ENCODE measurements at regions not wholly inside any gene's neighbourhood (a gene's known extent, or its start where the extent isn't known, plus 50 kb on each side); places are given as distances from the start of the nearest gene placed in this dataset.
"Not testable (repeated sequence)": the region's sequence is repeated elsewhere in the genome, so short reads cannot be mapped to it uniquely, and the experiment has no call there.

- not testable (repeated sequence) for DNase-seq (ENCODE audit: low read depth in 2 of 2)
Observed at GRCh38 chr6:120930500-120930899, 403.8 kb downstream of the TBC1D32 start.

DNA sequence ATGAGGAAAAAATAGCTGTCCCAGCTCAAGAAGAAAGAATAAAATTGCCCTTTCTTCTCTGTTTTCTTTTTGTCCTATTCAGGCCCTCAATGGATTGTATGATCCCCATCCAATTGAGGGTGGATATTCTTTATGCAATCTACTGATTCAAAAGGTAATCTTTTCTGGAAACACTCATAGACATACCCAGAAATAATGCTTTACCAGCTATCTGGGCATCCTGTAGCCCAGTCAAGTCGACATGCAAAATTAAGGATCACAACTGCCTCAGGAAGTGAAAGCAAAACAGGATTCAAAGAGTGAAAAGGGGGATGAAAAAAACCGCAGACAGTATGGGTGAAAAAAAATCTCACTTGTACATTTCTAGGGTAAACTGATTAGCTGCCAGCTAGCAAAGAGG lies 410.1 kb downstream of the TBC1D32 start:
- DNase-seq (ENCODE audit: low read depth in 2 of 2), result no peak

DNA sequence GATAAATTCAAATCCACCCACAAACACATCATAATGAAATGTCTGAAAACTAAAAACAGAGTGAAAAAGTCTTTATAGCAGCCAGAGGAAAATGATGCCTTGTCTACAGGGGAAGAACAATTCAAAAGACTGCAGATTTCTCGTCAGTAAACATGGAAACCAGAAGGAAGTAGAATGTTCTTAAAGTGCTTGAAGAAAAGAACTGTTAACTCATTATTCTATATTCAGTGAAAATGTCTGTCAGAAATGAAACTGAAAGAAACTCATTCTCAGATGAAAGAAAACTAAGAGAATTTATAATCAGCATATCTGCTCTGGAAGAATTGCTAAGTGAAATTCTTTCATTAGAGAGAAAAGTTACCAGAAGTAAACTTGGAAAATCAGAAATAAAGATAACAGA lies 416.1 kb downstream of the TBC1D32 start:
- no peak for DNase-seq (ENCODE audit: low read depth in 2 of 2)

GRCh38 chr6:120916844-120917243 lies 417.4 kb downstream of the TBC1D32 start:
- no peak for DNase-seq (ENCODE audit: low read depth in 2 of 2)

- DNase-seq (ENCODE audit: low read depth in 2 of 2), result no peak
Observed at GRCh38 chr6:120913486-120913885, 420.8 kb downstream of the TBC1D32 start.

GRCh38 chr6:120908767-120909166 lies 425.5 kb downstream of the TBC1D32 start:
- DNase-seq (ENCODE audit: low read depth in 2 of 2), result no peak

DNA sequence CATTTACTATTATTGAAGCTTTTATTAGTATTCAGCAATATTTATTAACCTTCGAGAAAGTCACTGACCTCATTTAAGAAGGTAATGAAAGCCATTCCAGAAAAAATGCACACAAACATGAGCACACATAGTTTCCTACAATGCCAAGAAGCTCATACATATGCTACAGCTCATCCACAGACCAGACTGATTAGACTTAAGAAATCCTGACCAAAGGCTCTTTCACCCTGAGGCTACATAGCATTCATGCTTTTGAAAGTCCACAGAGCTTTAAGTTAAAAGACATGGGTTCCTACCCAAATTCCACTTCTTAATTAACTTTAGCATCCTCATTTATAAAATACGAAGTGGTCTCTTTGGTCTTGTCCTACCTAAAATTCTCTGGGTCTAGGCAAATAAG lies 430.4 kb downstream of the TBC1D32 start:
- no peak for DNase-seq (ENCODE audit: low read depth in 2 of 2)

DNA sequence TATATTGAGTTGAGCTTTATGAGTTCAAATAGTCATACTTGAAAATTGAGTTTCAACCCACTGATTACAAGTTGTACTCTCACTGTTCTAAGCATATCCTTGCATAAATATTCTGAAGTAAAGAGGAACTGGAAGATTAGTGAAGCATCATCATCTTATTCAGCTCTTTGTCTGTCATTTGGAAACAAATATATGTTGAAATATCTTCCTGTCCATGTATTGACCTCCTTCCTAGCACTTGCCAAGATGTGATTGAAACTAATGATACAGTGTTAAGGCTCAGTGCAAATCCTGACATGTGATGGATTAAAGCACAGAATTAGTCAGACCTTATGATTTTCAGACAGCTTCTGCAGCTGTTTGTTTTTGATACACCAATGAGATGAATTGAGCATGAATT lies 434.3 kb downstream of the TBC1D32 start:
- DNase-seq (ENCODE audit: low read depth in 2 of 2), result no peak

GRCh38 chr6:120894077-120894476 lies 440.2 kb downstream of the TBC1D32 start:
- no peak for DNase-seq (ENCODE audit: low read depth in 2 of 2)

DNA sequence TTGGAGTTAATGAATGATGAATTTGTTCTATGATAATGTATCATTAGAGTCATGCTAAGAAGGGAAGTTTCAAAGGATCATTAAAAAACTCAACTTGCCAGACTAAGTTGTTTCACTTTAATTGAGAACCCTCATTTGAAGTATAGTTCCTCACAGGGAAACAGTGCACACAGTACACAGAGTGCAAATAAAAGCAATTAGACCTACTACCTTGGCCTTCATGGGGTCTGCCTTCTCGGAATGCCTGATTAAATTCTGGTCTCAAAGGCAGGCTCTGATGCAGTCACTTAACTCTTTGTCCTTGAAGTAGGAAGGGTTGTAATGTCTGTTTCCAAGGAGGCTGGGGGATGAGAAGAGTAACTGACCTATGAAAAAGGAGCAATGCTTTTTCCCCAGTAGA lies 457.3 kb downstream of the TBC1D32 start:
- no peak for DNase-seq (ENCODE audit: low read depth in 2 of 2)

GRCh38 chr6:120876424-120876823 lies 457.9 kb downstream of the TBC1D32 start:
- no peak for DNase-seq (ENCODE audit: low read depth in 2 of 2)

GRCh38 chr6:120875900-120876299 lies 458.4 kb downstream of the TBC1D32 start:
- no peak for DNase-seq (ENCODE audit: low read depth in 2 of 2)

DNA sequence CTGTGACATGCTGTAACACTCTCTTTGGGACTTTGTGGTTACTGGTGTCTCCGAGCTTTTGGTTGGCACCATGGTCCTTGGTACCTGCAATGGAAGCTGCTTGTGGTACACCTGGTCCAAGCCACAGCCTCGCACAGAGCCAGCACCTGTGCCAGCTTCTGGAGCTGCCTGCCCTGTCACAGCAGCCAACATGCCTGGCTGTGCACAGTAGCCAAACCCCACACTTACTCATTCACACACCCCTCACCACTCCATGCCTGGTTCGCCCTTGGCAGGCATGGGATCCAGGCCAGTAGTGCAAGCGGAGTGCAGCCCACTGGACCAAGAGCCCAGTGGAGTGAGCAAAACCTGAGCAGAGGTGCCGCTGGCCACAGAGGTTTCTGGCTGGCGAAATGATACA lies 459.9 kb downstream of the TBC1D32 start:
- DNase-seq (ENCODE audit: low read depth in 2 of 2), result no peak

GRCh38 chr6:120873125-120873865 lies 461.0 kb downstream of the TBC1D32 start:
- DNase-seq (ENCODE audit: low read depth in 2 of 2), result no peak

DNA sequence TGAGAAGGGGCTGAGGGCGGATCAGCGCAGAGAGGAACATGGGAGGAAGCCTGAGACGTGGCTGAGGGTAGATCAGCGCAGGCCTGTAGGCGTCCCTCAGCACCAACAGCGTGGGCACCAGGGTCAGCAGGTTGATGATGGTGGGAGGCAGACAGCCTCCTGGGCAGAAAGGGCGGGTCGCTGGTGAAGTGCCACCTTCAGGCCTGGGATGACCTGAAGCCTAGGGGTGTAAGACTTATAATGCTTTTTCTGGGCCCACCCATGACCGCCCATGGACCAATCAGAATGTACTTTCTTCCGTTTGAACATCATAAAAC lies 462.1 kb downstream of the TBC1D32 start:
- no peak for DNase-seq (ENCODE audit: low read depth in 2 of 2)

- no peak for DNase-seq (ENCODE audit: low read depth in 2 of 2)
Observed at GRCh38 chr6:120871416-120872261, 462.6 kb downstream of the TBC1D32 start.

- no peak for DNase-seq (ENCODE audit: low read depth in 2 of 2)
Observed at GRCh38 chr6:120869397-120869796, 464.9 kb downstream of the TBC1D32 start.

- DNase-seq (ENCODE audit: low read depth in 2 of 2), result no peak
Observed at GRCh38 chr6:120857422-120857821, 476.9 kb downstream of the TBC1D32 start.

DNA sequence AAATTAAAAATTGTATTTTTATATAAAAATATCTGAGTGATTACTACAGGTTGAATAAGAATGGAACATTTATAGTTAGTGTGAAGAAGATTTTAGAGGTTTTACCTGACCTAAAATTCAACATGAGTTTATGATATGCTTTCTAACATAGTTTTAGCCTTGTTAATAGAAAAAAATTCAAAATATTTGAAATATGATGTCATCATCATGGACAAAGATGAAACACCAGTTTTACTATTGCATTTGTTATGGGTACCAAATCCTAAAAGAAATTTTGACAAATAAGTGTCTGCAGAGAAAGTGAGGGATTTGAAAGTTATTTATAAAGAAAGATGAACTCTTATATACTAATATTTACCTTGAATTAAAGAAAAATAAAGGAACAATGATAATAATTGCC lies 479.7 kb downstream of the TBC1D32 start:
- DNase-seq (ENCODE audit: low read depth in 2 of 2), result no peak

GRCh38 chr6:120853489-120853888 lies 480.8 kb downstream of the TBC1D32 start:
- DNase-seq (ENCODE audit: low read depth in 2 of 2), result no peak

DNA sequence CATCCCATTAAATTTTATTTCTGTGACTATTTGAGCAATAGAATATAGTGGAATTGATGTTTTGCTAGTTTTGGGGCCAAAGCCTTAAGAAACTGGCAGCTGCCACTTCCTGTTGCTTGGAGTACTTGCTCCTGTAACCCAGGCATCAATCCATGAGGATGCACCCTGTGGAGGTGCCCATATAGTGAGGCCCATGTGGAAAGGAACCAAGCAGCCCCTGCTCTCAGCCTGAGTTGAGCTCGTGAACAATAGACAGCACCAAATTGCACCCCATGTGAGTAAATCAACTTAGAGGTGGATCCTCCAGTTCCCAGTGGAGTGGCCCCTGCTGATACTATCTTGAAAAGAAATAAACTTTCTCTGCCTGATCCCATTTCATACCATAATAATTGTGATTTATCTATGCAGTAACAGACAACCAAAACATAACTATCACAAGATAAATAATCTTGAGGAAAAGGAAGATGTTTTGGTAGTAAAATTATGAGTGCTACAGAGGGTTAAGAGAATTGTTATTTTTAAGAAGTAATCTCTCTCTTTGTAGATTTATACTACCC lies 481.9 kb downstream of the TBC1D32 start:
- no peak for DNase-seq (ENCODE audit: low read depth in 2 of 2)

GRCh38 chr6:120826253-120826652 lies 508.0 kb downstream of the TBC1D32 start:
- DNase-seq (ENCODE audit: low read depth in 2 of 2), result no peak

- no peak for DNase-seq (ENCODE audit: low read depth in 2 of 2)
Observed at GRCh38 chr6:120816794-120817193, 517.5 kb downstream of the TBC1D32 start.
